GM12878 (cell line): ENCODE measurements at regions not wholly inside any gene's neighbourhood (a gene's known extent, or its start where the extent isn't known, plus 50 kb on each side); places are given as distances from the start of the nearest gene placed in this dataset.

Source experiments
- BACH1 ChIP-seq: fragments of 450-650 bp; IDR thresholded peaks from 2 replicates; pipeline ENCODE4 v1.6.1; 2017; ENCODE audit warnings: mild to moderate bottlenecking, borderline replicate concordance
- CEBPB ChIP-seq, 2 experiments: fragments of 150-350 bp in 1 of 2; IDR thresholded peaks; 2 replicates each; pipeline ENCODE4 v1.6.1; 2012 to 2014; ENCODE audit warnings: low read depth in 2 of 2, low read length in 2 of 2, borderline replicate concordance in 1 of 2, inconsistent platforms in 1 of 2
- EP300 ChIP-seq, 2 experiments: fragments of 150-350 bp in 1 of 2; IDR thresholded peaks; 2 replicates each; pipeline ENCODE4 v1.6.1; 2011 to 2012; ENCODE audit warnings: low read depth in 2 of 2, low read length in 2 of 2, borderline replicate concordance in 1 of 2, improper control_type of control experiment in 1 of 2, inconsistent platforms in 1 of 2; ENCODE audit not compliant: control insufficient read depth in 1 of 2
- HDGF ChIP-seq: fragments of 450-650 bp; IDR thresholded peaks from 2 replicates; pipeline ENCODE4 v1.6.1; 2016; ENCODE audit warnings: antibody characterized with exemption
- MYC ChIP-seq: IDR thresholded peaks from 2 replicates; pipeline ENCODE4 v1.6.1; 2011; ENCODE audit warnings: mild to moderate bottlenecking, low read length, moderate library complexity, inconsistent platforms; ENCODE audit not compliant: insufficient read depth, insufficient replicate concordance, insufficient read length, severe bottlenecking
- NBN ChIP-seq: fragments of 450-650 bp; IDR thresholded peaks from 2 replicates; pipeline ENCODE4 v1.6.1; 2016
- POLR2A ChIP-seq: IDR thresholded peaks from 2 replicates; pipeline ENCODE4 v1.6.1; 2011; ENCODE audit warnings: low read depth, mild to moderate bottlenecking, low read length
- RCOR1 ChIP-seq: conservative IDR thresholded peaks from 2 replicates; pipeline ENCODE4 v1.6.1; 2012; ENCODE audit warnings: low read depth, low read length, improper control_type of control experiment
- RFX5 ChIP-seq: IDR thresholded peaks from 2 replicates; pipeline ENCODE4 v1.6.1; 2011; ENCODE audit warnings: low read depth, low read length, improper control_type of control experiment
- SREBF1 ChIP-seq: IDR thresholded peaks from 2 replicates; pipeline ENCODE4 v1.6.1; 2012; ENCODE audit warnings: mild to moderate bottlenecking, low read length
- TCF7 ChIP-seq: IDR thresholded peaks from 2 replicates; pipeline ENCODE4 v1.6.1; 2014; ENCODE audit warnings: antibody characterized with exemption, borderline replicate concordance
- YBX1 ChIP-seq: fragments of 450-650 bp; IDR thresholded peaks from 2 replicates; pipeline ENCODE4 v1.6.1; 2016; ENCODE audit warnings: antibody characterized with exemption
- TF ChIP-seq, protein P1 (sequence below), 3 experiments: IDR thresholded peaks in 2 of 3; conservative IDR thresholded peaks in 1 of 3; 2 replicates each; pipeline ENCODE4 v1.5.1; 2011; ENCODE audit warnings: low read depth in 3 of 3, low read length in 3 of 3, mild to moderate bottlenecking in 3 of 3, control low read depth in 2 of 3, moderate library complexity in 2 of 3, inconsistent platforms in 1 of 3, mixed read lengths in 1 of 3; ENCODE audit not compliant: control insufficient read depth in 2 of 3, insufficient read depth in 1 of 3; ENCODE audit errors: extremely low read depth in 1 of 3
- TF ChIP-seq, protein P2 (sequence below): IDR thresholded peaks from 2 replicates; pipeline ENCODE4 v1.6.1; 2011; ENCODE audit warnings: low read depth, low read length, improper control_type of control experiment, borderline replicate concordance

DNA sequence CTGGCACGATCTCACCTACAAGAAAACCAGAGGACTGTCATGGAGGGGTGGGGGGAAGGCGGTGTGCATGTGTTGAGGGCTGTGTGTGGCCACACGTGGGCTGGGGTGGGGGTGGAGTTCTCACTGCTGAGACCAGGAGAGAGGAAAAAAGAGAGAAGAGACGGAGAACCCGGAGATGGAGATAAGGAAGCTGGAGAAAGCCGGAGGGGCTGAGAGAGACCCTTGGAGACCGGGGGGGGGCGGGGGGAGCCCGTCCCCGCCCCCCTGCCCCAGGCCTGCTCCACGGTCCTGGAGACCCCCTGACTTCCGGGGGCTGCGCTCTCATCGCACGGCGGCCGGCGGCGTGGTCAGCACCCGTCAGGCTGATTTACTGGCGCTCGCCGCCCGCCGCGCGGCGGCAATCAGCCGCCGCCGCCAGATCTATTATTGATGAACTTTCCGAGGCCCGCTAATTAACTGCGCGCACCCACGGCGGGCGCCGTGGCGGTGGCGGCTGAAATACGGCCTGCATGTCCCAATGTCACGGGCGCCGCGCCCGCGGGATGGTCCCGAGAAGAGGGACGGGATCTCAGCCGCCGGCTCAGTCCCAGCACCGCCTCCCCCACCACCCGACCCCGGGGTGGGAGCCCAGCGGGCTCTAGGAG lies 187.4 kb downstream of the MN1 start:
- TF ChIP-seq BACH1 = no peak
- TF ChIP-seq, protein P1, sequence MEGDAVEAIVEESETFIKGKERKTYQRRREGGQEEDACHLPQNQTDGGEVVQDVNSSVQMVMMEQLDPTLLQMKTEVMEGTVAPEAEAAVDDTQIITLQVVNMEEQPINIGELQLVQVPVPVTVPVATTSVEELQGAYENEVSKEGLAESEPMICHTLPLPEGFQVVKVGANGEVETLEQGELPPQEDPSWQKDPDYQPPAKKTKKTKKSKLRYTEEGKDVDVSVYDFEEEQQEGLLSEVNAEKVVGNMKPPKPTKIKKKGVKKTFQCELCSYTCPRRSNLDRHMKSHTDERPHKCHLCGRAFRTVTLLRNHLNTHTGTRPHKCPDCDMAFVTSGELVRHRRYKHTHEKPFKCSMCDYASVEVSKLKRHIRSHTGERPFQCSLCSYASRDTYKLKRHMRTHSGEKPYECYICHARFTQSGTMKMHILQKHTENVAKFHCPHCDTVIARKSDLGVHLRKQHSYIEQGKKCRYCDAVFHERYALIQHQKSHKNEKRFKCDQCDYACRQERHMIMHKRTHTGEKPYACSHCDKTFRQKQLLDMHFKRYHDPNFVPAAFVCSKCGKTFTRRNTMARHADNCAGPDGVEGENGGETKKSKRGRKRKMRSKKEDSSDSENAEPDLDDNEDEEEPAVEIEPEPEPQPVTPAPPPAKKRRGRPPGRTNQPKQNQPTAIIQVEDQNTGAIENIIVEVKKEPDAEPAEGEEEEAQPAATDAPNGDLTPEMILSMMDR (IDR thresholded peaks at IDR 0.05 in 2 of 3, conservative IDR thresholded peaks at IDR 0.05 in 1 of 3; ENCODE audit: control insufficient read depth in 2 of 3, extremely low read depth in 1 of 3, insufficient read depth in 1 of 3, low read depth in 3 of 3, low read length in 3 of 3) = no peak
- no peak for TF ChIP-seq CEBPB (IDR thresholded peaks at IDR 0.05; ENCODE audit: borderline replicate concordance in 1 of 2, low read depth in 2 of 2, low read length in 2 of 2)
- TF ChIP-seq RFX5 = no peak
- TF ChIP-seq, protein P2, sequence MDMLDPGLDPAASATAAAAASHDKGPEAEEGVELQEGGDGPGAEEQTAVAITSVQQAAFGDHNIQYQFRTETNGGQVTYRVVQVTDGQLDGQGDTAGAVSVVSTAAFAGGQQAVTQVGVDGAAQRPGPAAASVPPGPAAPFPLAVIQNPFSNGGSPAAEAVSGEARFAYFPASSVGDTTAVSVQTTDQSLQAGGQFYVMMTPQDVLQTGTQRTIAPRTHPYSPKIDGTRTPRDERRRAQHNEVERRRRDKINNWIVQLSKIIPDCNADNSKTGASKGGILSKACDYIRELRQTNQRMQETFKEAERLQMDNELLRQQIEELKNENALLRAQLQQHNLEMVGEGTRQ = no peak
- TF ChIP-seq TCF7 = no peak
- no peak for TF ChIP-seq SREBF1
- TF ChIP-seq POLR2A = no peak
- TF ChIP-seq HDGF = no peak
- no peak for TF ChIP-seq NBN
- TF ChIP-seq YBX1 = no peak
- no peak for TF ChIP-seq EP300 (IDR thresholded peaks at IDR 0.05; ENCODE audit: borderline replicate concordance in 1 of 2, control insufficient read depth in 1 of 2, low read depth in 2 of 2, low read length in 2 of 2)
- no peak for TF ChIP-seq MYC
- TF ChIP-seq RCOR1 = no peak
